ENCODE measurements at regions not wholly inside any gene's neighbourhood (a gene's known extent, or its start where the extent isn't known, plus 50 kb on each side); places are given as distances from the start of the nearest gene placed in this dataset.

DNA sequence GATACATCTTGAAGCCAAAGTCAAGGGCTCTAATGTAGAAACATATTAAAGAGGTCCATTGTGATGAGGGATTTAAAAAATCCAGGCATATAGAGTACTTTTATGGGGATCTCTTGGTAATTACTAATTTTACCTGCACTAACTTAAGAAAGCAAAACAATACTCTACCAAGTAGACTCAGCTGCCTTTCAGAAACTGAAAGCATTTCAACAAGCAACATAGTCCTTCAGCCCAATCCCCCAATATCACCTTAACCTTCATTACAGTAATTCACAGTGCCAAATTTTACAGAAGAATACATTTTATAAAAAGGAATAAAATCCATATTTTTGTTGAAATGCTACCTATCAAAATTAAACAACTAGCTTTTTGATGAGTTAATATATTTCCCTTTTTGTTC is 422.9 kb downstream of the DTHD1 start:
- TF ChIP-seq POLR2A (IDR thresholded peaks at IDR 0.05; ENCODE audit: low read length) = no peak
- no peak for TF ChIP-seq GATA1 (IDR thresholded peaks at IDR 0.05; ENCODE audit: low read depth, low read length)
